Duodenal mucosa (tissue), 2 donors: ENCODE measurements at regions not wholly inside any gene's neighbourhood (a gene's known extent, or its start where the extent isn't known, plus 50 kb on each side); places are given as distances from the start of the nearest gene placed in this dataset.

Experiments
- H3K27ac ChIP-seq: one replicate; pipeline ENCODE4 v1.7.0; 2013; ENCODE audit warnings: low read depth, low read length
- H3K27me3 ChIP-seq, 2 donors: one replicate each; pipeline ENCODE4 v1.7.0; 2013; ENCODE audit warnings: low read length in 2 of 2, control low read depth in 1 of 2; ENCODE audit not compliant: insufficient read depth in 2 of 2, control insufficient read depth in 1 of 2
- H3K36me3 ChIP-seq, 2 donors: one replicate each; pipeline ENCODE4 v1.7.0; 2013; ENCODE audit warnings: low read length in 2 of 2, control low read depth in 1 of 2; ENCODE audit not compliant: insufficient read depth in 2 of 2, control insufficient read depth in 1 of 2
- H3K4me1 ChIP-seq, 2 donors: one replicate each; pipeline ENCODE4 v1.7.0; 2013; ENCODE audit warnings: low read length in 2 of 2, control low read depth in 1 of 2; ENCODE audit not compliant: insufficient read depth in 2 of 2, control insufficient read depth in 1 of 2
- H3K4me3 ChIP-seq, 2 donors: one replicate each; pipeline ENCODE4 v1.7.0; 2013; ENCODE audit warnings: low read length in 2 of 2, low read depth in 1 of 2
- H3K9ac ChIP-seq, 2 donors: one replicate each; pipeline ENCODE4 v1.7.0; 2013; ENCODE audit warnings: low read length in 2 of 2, low read depth in 1 of 2
- H3K9me3 ChIP-seq, 2 donors: one replicate each; pipeline ENCODE4 v1.7.0; 2013; ENCODE audit warnings: low read length in 2 of 2, control low read depth in 1 of 2; ENCODE audit not compliant: control insufficient read depth in 1 of 2

GRCh38 chr5:124920909-124921666, 174.6 kb upstream of the ZNF608 start:
- Histone ChIP-seq H3K4me1 (peaks cover 16 to 22% of the 10 kb centered on the region in 2 donors), H3K9ac (no peak overlapping the region), H3K9me3 (no peaks in the 10 kb centered on the region), H3K36me3 (no peaks in the 10 kb centered on the region), H3K4me3 (no peak overlapping the region), H3K27ac (no peak overlapping the region), H3K27me3 (no peaks in the 10 kb centered on the region)

- Histone ChIP-seq H3K9me3 (no peaks in the 10 kb centered on the region), H3K27ac (no peak overlapping the region), H3K27me3 (no peaks in the 10 kb centered on the region), H3K4me1 (peaks cover 16 to 22% of the 10 kb centered on the region in 2 donors), H3K9ac (no peak overlapping the region), H3K36me3 (no peaks in the 10 kb centered on the region), H3K4me3 (no peak overlapping the region)
Observed at GRCh38 chr5:124921694-124922093, 175.3 kb upstream of the ZNF608 start.

GRCh38 chr5:124922255-124922975, 176.0 kb upstream of the ZNF608 start:
- H3K27me3 ChIP-seq: no peaks in the 10 kb centered on the region
- peaks cover 16 to 22% of the 10 kb centered on the region in 2 donors for H3K4me1 ChIP-seq
- H3K36me3 ChIP-seq: no peaks in the 10 kb centered on the region
- H3K4me3 ChIP-seq: no peak overlapping the region
- H3K27ac ChIP-seq: no peak overlapping the region
- H3K9ac ChIP-seq: no peak overlapping the region
- no peaks in the 10 kb centered on the region for H3K9me3 ChIP-seq

GRCh38 chr5:124923131-124923530, 176.7 kb upstream of the ZNF608 start:
- Histone ChIP-seq H3K4me1 (peaks cover 16 to 22% of the 10 kb centered on the region in 2 donors), H3K4me3 (no peak overlapping the region), H3K27me3 (no peaks in the 10 kb centered on the region), H3K9me3 (no peaks in the 10 kb centered on the region), H3K9ac (no peak overlapping the region), H3K27ac (no peak overlapping the region), H3K36me3 (no peaks in the 10 kb centered on the region)

- Histone ChIP-seq H3K27me3 (no peaks in the 10 kb centered on the region), H3K36me3 (no peaks in the 10 kb centered on the region), H3K9me3 (no peaks in the 10 kb centered on the region), H3K9ac (no peak overlapping the region), H3K4me1 (peaks cover 16 to 22% of the 10 kb centered on the region in 2 donors), H3K4me3 (no peak overlapping the region), H3K27ac (no peak overlapping the region)
Observed at GRCh38 chr5:124924729-124925128, 178.3 kb upstream of the ZNF608 start.

- Histone ChIP-seq H3K27ac (no peak overlapping the region), H3K4me1 (peaks cover 7 to 8% of the 10 kb centered on the region in 2 donors), H3K9me3 (no peaks in the 10 kb centered on the region), H3K27me3 (no peaks in the 10 kb centered on the region), H3K36me3 (no peaks in the 10 kb centered on the region), H3K4me3 (no peak overlapping the region), H3K9ac (no peak overlapping the region)
Observed at GRCh38 chr5:124927735-124928134, 181.3 kb upstream of the ZNF608 start.

- no peak overlapping the region for H3K27ac ChIP-seq
- H3K9ac ChIP-seq: no peak overlapping the region
- H3K36me3 ChIP-seq: no peaks in the 10 kb centered on the region
- no peaks in the 10 kb centered on the region for H3K4me1 ChIP-seq
- H3K4me3 ChIP-seq: no peak overlapping the region
- no peaks in the 10 kb centered on the region for H3K27me3 ChIP-seq
- no peaks in the 10 kb centered on the region for H3K9me3 ChIP-seq
Observed at GRCh38 chr5:124929000-124929399, 182.6 kb upstream of the ZNF608 start.

GRCh38 chr5:124932791-124933600, 186.6 kb upstream of the ZNF608 start:
- Histone ChIP-seq H3K4me1 (no peaks in the 10 kb centered on the region), H3K36me3 (no peaks in the 10 kb centered on the region), H3K4me3 (no peak overlapping the region), H3K9me3 (no peaks in the 10 kb centered on the region), H3K9ac (no peak overlapping the region), H3K27ac (no peak overlapping the region), H3K27me3 (no peaks in the 10 kb centered on the region)

- no peak overlapping the region for H3K27ac ChIP-seq
- no peak overlapping the region for H3K4me3 ChIP-seq
- H3K9me3 ChIP-seq: no peaks in the 10 kb centered on the region
- H3K27me3 ChIP-seq: no peaks in the 10 kb centered on the region
- no peaks in the 10 kb centered on the region for H3K36me3 ChIP-seq
- no peak overlapping the region for H3K9ac ChIP-seq
- H3K4me1 ChIP-seq: no peaks in the 10 kb centered on the region
Observed at GRCh38 chr5:124935065-124935464, 188.6 kb upstream of the ZNF608 start.

- Histone ChIP-seq H3K9ac (no peak overlapping the region), H3K9me3 (no peaks in the 10 kb centered on the region), H3K27me3 (no peaks in the 10 kb centered on the region), H3K4me3 (no peak overlapping the region), H3K36me3 (no peaks in the 10 kb centered on the region), H3K4me1 (no peaks in the 10 kb centered on the region), H3K27ac (no peak overlapping the region)
Observed at GRCh38 chr5:124936626-124936933, 190.1 kb upstream of the ZNF608 start.
